SK-N-SH (cell line): ENCODE measurements at regions not wholly inside any gene's neighbourhood (a gene's known extent, or its start where the extent isn't known, plus 50 kb on each side); places are given as distances from the start of the nearest gene placed in this dataset.

Source experiments
- CTCF ChIA-PET: fragments of 300-600, 350-600 bp; formaldehyde crosslinking; extraction: SDS; loops from one replicate; lab custom pipeline; 2021; lab: Yijun Ruan, JAX
- POLR2A ChIA-PET: fragments of 350-600 bp; sonication (Branson Sonifier 250); formaldehyde crosslinking; extraction: SDS; loops from one replicate; lab custom pipeline; 2020; ENCODE audit warnings: antibody characterized with exemption, inconsistent platforms; lab: Yijun Ruan, JAX
- DNase-seq: peaks from one replicate; pipeline ENCODE4 v3.0.0; 2012
- H2AFZ ChIP-seq: fragments of 200-600 bp; sonication (generic); 2 replicates; pipeline ENCODE4 v1.8.1; 2016; ENCODE audit warnings: antibody characterized with exemption, mild to moderate bottlenecking, low read depth
- H3F3A ChIP-seq: fragments of 200-600 bp; sonication (generic); replicated peaks from 2 replicates; pipeline ENCODE3; 2016; ENCODE audit warnings: antibody characterized with exemption, mild to moderate bottlenecking; ENCODE audit not compliant: insufficient read depth
- H3K27ac ChIP-seq, 2 experiments: fragments of 200-500 bp in 1 of 2; fragments of 200-600 bp in 1 of 2; sonication (Bioruptor generic) in 1 of 2; sonication (generic), shearing (Covaris generic) in 1 of 2; 2 replicates each; pipeline versions ENCODE4 v1.5.1 to v1.6.1; 2014 to 2016; ENCODE audit warnings: low read depth in 2 of 2, inconsistent platforms in 1 of 2, low read length in 1 of 2, mild to moderate bottlenecking in 1 of 2, mixed read lengths in 1 of 2
- H3K27me3 ChIP-seq: fragments of 200-600 bp; sonication (generic), shearing (Covaris generic); 2 replicates; pipeline ENCODE4 v1.6.1; 2016; ENCODE audit warnings: mixed run types; ENCODE audit not compliant: insufficient read depth
- H3K36me3 ChIP-seq, 2 experiments: fragments of 200-500 bp in 1 of 2; fragments of 200-600 bp in 1 of 2; sonication (Bioruptor generic) in 1 of 2; sonication (generic) in 1 of 2; replicated peaks in 1 of 2; 2 replicates each; pipeline versions ENCODE3 to v1.5.1; 2014 to 2016; ENCODE audit warnings: low read length in 1 of 2, mild to moderate bottlenecking in 1 of 2; ENCODE audit not compliant: insufficient read depth in 2 of 2, control insufficient read depth in 1 of 2
- H3K4me1 ChIP-seq, 2 experiments: fragments of 200-500 bp in 1 of 2; fragments of 200-600 bp in 1 of 2; sonication (Bioruptor generic) in 1 of 2; sonication (generic), shearing (Covaris generic) in 1 of 2; 2 replicates each; pipeline versions ENCODE4 v1.5.1 to v1.6.1; 2014 to 2016; ENCODE audit warnings: low read depth in 1 of 2, low read length in 1 of 2, mixed run types in 1 of 2; ENCODE audit not compliant: insufficient read depth in 2 of 2, control insufficient read depth in 1 of 2
- H3K4me2 ChIP-seq: fragments of 200-600 bp; sonication (generic), shearing (Covaris generic); 2 replicates; pipeline ENCODE4 v1.6.1; 2017; ENCODE audit warnings: mixed run types
- H3K4me3 ChIP-seq, 2 experiments: fragments of 200-500 bp in 1 of 2; fragments of 200-600 bp in 1 of 2; sonication (Bioruptor generic) in 1 of 2; sonication (generic), shearing (Covaris generic) in 1 of 2; 2 replicates each; pipeline versions ENCODE4 v1.5.1 to v1.8.1; 2014 to 2016; ENCODE audit warnings: low read depth in 2 of 2, inconsistent platforms in 1 of 2, low read length in 1 of 2, mild to moderate bottlenecking in 1 of 2, mixed read lengths in 1 of 2, moderate library complexity in 1 of 2
- H3K79me2 ChIP-seq: fragments of 200-600 bp; sonication (generic); 2 replicates; pipeline ENCODE4 v1.8.1; 2017; ENCODE audit warnings: mild to moderate bottlenecking; ENCODE audit not compliant: insufficient read depth
- H3K9ac ChIP-seq: fragments of 200-600 bp; sonication (generic); 2 replicates; pipeline ENCODE4 v1.6.1; 2017; ENCODE audit warnings: mixed run types
- H3K9me2 ChIP-seq: fragments of 200-600 bp; sonication (generic); 2 replicates; pipeline ENCODE4 v1.6.1; 2017; ENCODE audit warnings: mixed run types
- H3K9me3 ChIP-seq: fragments of 200-600 bp; sonication (generic); 2 replicates; pipeline ENCODE4 v1.6.1; 2017; ENCODE audit warnings: mixed run types, mild to moderate bottlenecking, moderate library complexity
- H4K20me1 ChIP-seq: fragments of 200-600 bp; sonication (generic); 2 replicates; pipeline ENCODE4 v1.6.1; 2017; ENCODE audit warnings: mild to moderate bottlenecking, mixed run types; ENCODE audit not compliant: insufficient read depth
- CHD2 ChIP-seq: fragments of 150-350 bp; IDR thresholded peaks from 2 replicates; pipeline ENCODE4 v1.6.1; 2018; ENCODE audit warnings: low read length; ENCODE audit not compliant: partially characterized antibody
- CTCF ChIP-seq: fragments of 200-600 bp; sonication (generic); IDR thresholded peaks from 2 replicates; pipeline ENCODE4 v1.6.1; 2017; ENCODE audit warnings: antibody characterized with exemption, mild to moderate bottlenecking, moderate library complexity
- ELF1 ChIP-seq: IDR thresholded peaks from 2 replicates; pipeline ENCODE4 v1.4.0; 2012
- EZH2phosphoT487 ChIP-seq: fragments of 200-600 bp; sonication (generic); IDR thresholded peaks from 2 replicates; pipeline ENCODE4 v1.6.1; 2017; ENCODE audit warnings: low read depth, mixed run types, mild to moderate bottlenecking, antibody characterized with exemption, moderate library complexity, borderline replicate concordance
- FOSL2 ChIP-seq: IDR thresholded peaks from 2 replicates; pipeline ENCODE4 v1.4.0; 2012; ENCODE audit warnings: low read depth, mild to moderate bottlenecking, moderate library complexity, borderline replicate concordance
- FOXJ3 ChIP-seq: sonication (generic); formaldehyde crosslinking; IDR thresholded peaks from 2 replicates; pipeline ENCODE4 v1.5.1; 2020; ENCODE audit warnings: mild to moderate bottlenecking, missing genetic modification reagents
- GABPA ChIP-seq: IDR thresholded peaks from 2 replicates; pipeline ENCODE4 v1.4.0; 2012; ENCODE audit warnings: low read depth, mild to moderate bottlenecking
- JUND ChIP-seq: IDR thresholded peaks from 2 replicates; pipeline ENCODE4 v1.4.0; 2012
- MEF2A ChIP-seq: IDR thresholded peaks from 2 replicates; pipeline ENCODE4 v1.4.0; 2012; ENCODE audit warnings: low read depth, borderline replicate concordance
- NFIC ChIP-seq: IDR thresholded peaks from 2 replicates; pipeline ENCODE4 v1.4.0; 2012; ENCODE audit warnings: borderline replicate concordance
- NRF1 ChIP-seq: IDR thresholded peaks from 2 replicates; pipeline ENCODE4 v1.6.1; 2012; ENCODE audit warnings: low read depth, mild to moderate bottlenecking, low read length
- PBX3 ChIP-seq: IDR thresholded peaks from 2 replicates; pipeline ENCODE4; 2012
- POLR2AphosphoS5 ChIP-seq: IDR thresholded peaks from 2 replicates; pipeline ENCODE4 v1.6.1; 2012; ENCODE audit warnings: low read depth, low read length
- RCOR1 ChIP-seq: fragments of 150-350 bp; IDR thresholded peaks from 2 replicates; pipeline ENCODE4 v1.6.1; 2017; ENCODE audit warnings: antibody characterized with exemption, low read length
- SMC3 ChIP-seq: IDR thresholded peaks from 2 replicates; pipeline ENCODE4 v1.6.1; 2012; ENCODE audit warnings: low read depth, low read length, improper control_type of control experiment
- TAF1 ChIP-seq: IDR thresholded peaks from 2 replicates; pipeline ENCODE4 v1.6.1; 2012; ENCODE audit warnings: low read depth, mild to moderate bottlenecking, low read length, moderate library complexity, borderline replicate concordance
- USF2 ChIP-seq: fragments of 150-350 bp; IDR thresholded peaks from 2 replicates; pipeline ENCODE4 v1.6.1; 2017; ENCODE audit warnings: antibody characterized with exemption, low read length, low read depth, borderline replicate concordance
- YY1 ChIP-seq: IDR thresholded peaks from 2 replicates; pipeline ENCODE4 v1.4.0; 2012; ENCODE audit warnings: low read depth, mild to moderate bottlenecking
- WGBS: methylation state at CpG from one replicate; pipeline ENCODE4 v1.1.6; 2017; ENCODE audit warnings: low lambda C conversion rate; 5-methylcytosine and 5-hydroxymethylcytosine counted together
- TF ChIP-seq, protein P1 (sequence below): IDR thresholded peaks from 2 replicates; pipeline ENCODE4 v1.4.0; 2012; ENCODE audit warnings: low read depth

DNA sequence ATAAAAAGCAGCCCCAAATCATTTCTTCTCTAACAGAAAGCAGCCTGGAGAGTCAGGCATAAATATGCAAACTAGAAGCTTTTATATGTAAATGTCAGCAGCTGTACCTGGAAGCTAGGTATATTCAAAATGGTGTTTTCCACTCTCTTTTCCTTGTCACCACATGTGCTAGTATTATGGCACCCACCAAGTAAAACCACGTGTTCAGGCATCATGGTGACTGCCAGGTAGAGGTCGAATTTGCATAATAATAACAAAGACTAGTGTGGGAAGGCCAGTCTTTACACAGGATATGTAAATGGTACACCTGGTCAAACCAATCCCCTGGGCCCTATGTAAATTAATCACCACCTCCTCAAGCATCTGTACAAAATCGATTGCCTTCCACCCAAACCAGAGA is 124.0 kb downstream of the MMUT start:
- Histone ChIP-seq H3K27me3 (no peaks in the 10 kb centered on the region), H3K4me3 (no peak overlapping the region), H3K27ac (no peak overlapping the region), H4K20me1 (no peaks in the 10 kb centered on the region), H3F3A (no peaks in the 10 kb centered on the region), H3K4me1 (no peaks in the 10 kb centered on the region), H3K36me3 (no peaks in the 10 kb centered on the region), H3K9me2 (no peaks in the 10 kb centered on the region), H3K9me3 (no peaks in the 10 kb centered on the region), H3K4me2 (no peak overlapping the region), H2AFZ (no peak overlapping the region), H3K9ac (no peak overlapping the region), H3K79me2 (no peaks in the 10 kb centered on the region)
- ChIA-PET POLR2A (no interaction called here), CTCF (no interaction called here)
- TF ChIP-seq TAF1 (no peak), CHD2 (no peak), FOSL2 (no peak), SMC3 (no peak), YY1 (no peak), MEF2A (no peak), NRF1 (no peak), CTCF (no peak), JUND (no peak), RCOR1 (no peak), EZH2phosphoT487 (no peak), PBX3 (no peak), ELF1 (no peak), USF2 (no peak), NFIC (no peak), FOXJ3 (no peak), GABPA (no peak), POLR2AphosphoS5 (no peak)
- TF ChIP-seq, protein P1, sequence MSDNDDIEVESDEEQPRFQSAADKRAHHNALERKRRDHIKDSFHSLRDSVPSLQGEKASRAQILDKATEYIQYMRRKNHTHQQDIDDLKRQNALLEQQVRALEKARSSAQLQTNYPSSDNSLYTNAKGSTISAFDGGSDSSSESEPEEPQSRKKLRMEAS: no peak
- WGBS: 25% methylated on average over 3 of the region's 3 CpGs
- DNase-seq: no peak
